Ectodermal cell (in vitro differentiated cells): ENCODE measurements at regions not wholly inside any gene's neighbourhood (a gene's known extent, or its start where the extent isn't known, plus 50 kb on each side); places are given as distances from the start of the nearest gene placed in this dataset.

Experiments
- H3K27ac ChIP-seq: 2 replicates; pipeline ENCODE4 v1.7.0; 2013; ENCODE audit warnings: mild to moderate bottlenecking, low read depth, low read length; ENCODE audit not compliant: insufficient read depth, poor library complexity, severe bottlenecking
- H3K27me3 ChIP-seq: 2 replicates; pipeline ENCODE4 v1.7.0; 2013; ENCODE audit warnings: mild to moderate bottlenecking, low read length; ENCODE audit not compliant: insufficient read depth, control insufficient read depth, poor library complexity, severe bottlenecking
- H3K36me3 ChIP-seq: one replicate; pipeline ENCODE4 v1.7.0; 2013; ENCODE audit warnings: low read length; ENCODE audit not compliant: control insufficient read depth, insufficient read depth
- H3K4me1 ChIP-seq: one replicate; pipeline ENCODE4 v1.7.0; 2013; ENCODE audit warnings: low read length; ENCODE audit not compliant: control insufficient read depth, insufficient read depth
- H3K4me3 ChIP-seq: 2 replicates; pipeline ENCODE4 v1.7.0; 2013; ENCODE audit warnings: low read depth, low read length, control low read depth; ENCODE audit not compliant: insufficient read depth
- H3K9me3 ChIP-seq: 2 replicates; pipeline ENCODE4 v1.7.0; 2013; ENCODE audit warnings: mild to moderate bottlenecking, low read length, moderate library complexity; ENCODE audit not compliant: control insufficient read depth
- WGBS, 2 experiments: methylation state at CpG; one replicate each; pipeline ENCODE4 v1.1.7; 2013; ENCODE audit warnings: missing lambda C conversion rate in 2 of 2; 5-methylcytosine and 5-hydroxymethylcytosine counted together

- no peaks in the 10 kb centered on the region for H3K4me1 ChIP-seq
- no peak overlapping the region for H3K27ac ChIP-seq
- no peak overlapping the region for H3K4me3 ChIP-seq
- H3K27me3 ChIP-seq, result no peaks in the 10 kb centered on the region
- H3K9me3 ChIP-seq, result peaks cover 3% of the 10 kb centered on the region
- H3K36me3 ChIP-seq, result no peaks in the 10 kb centered on the region
These were observed 417.4 kb upstream of the RIOK2 start for GRCh38 chr5:97600486-97600885.

GRCh38 chr5:97601651-97602050 lies 418.6 kb upstream of the RIOK2 start:
- Histone ChIP-seq H3K27me3 (no peaks in the 10 kb centered on the region), H3K27ac (no peak overlapping the region), H3K9me3 (peaks cover 3% of the 10 kb centered on the region), H3K4me1 (no peaks in the 10 kb centered on the region), H3K36me3 (no peaks in the 10 kb centered on the region), H3K4me3 (no peak overlapping the region)
- WGBS, 2 experiments, result 88 to 91% methylated on average over 3 of the region's 3 CpGs

GRCh38 chr5:97606531-97606930 lies 423.5 kb upstream of the RIOK2 start:
- H3K9me3 ChIP-seq, result no peaks in the 10 kb centered on the region
- no peak overlapping the region for H3K27ac ChIP-seq
- H3K27me3 ChIP-seq, result no peaks in the 10 kb centered on the region
- no peak overlapping the region for H3K4me3 ChIP-seq
- no peaks in the 10 kb centered on the region for H3K36me3 ChIP-seq
- H3K4me1 ChIP-seq, result no peaks in the 10 kb centered on the region

GRCh38 chr5:97608501-97608900 lies 425.5 kb upstream of the RIOK2 start:
- Histone ChIP-seq H3K36me3 (no peaks in the 10 kb centered on the region), H3K27me3 (no peaks in the 10 kb centered on the region), H3K4me3 (no peak overlapping the region), H3K4me1 (no peaks in the 10 kb centered on the region), H3K9me3 (no peaks in the 10 kb centered on the region), H3K27ac (no peak overlapping the region)
- WGBS, 2 experiments, result 95 to 97% methylated on average over 4 of the region's 4 CpGs

GRCh38 chr5:97618721-97619120 lies 435.7 kb upstream of the RIOK2 start:
- Histone ChIP-seq H3K4me3 (no peak overlapping the region), H3K27ac (no peak overlapping the region), H3K9me3 (no peaks in the 10 kb centered on the region), H3K4me1 (no peaks in the 10 kb centered on the region), H3K27me3 (no peaks in the 10 kb centered on the region), H3K36me3 (no peaks in the 10 kb centered on the region)
- WGBS, 2 experiments, result 82 to 100% methylated on average over 1 of the region's 1 CpG

GRCh38 chr5:97623441-97623840 lies 440.4 kb upstream of the RIOK2 start:
- Histone ChIP-seq H3K27ac (no peak overlapping the region), H3K4me3 (no peak overlapping the region), H3K36me3 (no peaks in the 10 kb centered on the region), H3K4me1 (peaks cover 15% of the 10 kb centered on the region), H3K9me3 (no peaks in the 10 kb centered on the region), H3K27me3 (no peaks in the 10 kb centered on the region)
- WGBS, 2 experiments, result 85 to 91% methylated on average over 3 of the region's 3 CpGs

GRCh38 chr5:97624886-97625285 lies 441.8 kb upstream of the RIOK2 start:
- no peak overlapping the region for H3K27ac ChIP-seq
- H3K9me3 ChIP-seq, result no peaks in the 10 kb centered on the region
- H3K36me3 ChIP-seq, result no peaks in the 10 kb centered on the region
- H3K4me3 ChIP-seq, result no peak overlapping the region
- H3K4me1 ChIP-seq, result peaks cover 17% of the 10 kb centered on the region
- no peaks in the 10 kb centered on the region for H3K27me3 ChIP-seq

GRCh38 chr5:97627272-97627671 lies 444.2 kb upstream of the RIOK2 start:
- Histone ChIP-seq H3K4me3 (no peak overlapping the region), H3K27ac (peak overlapping the region; percentile 47), H3K27me3 (no peaks in the 10 kb centered on the region), H3K36me3 (no peaks in the 10 kb centered on the region), H3K4me1 (peaks cover 17% of the 10 kb centered on the region), H3K9me3 (no peaks in the 10 kb centered on the region)
- 58 to 81% methylated on average over 2 to 3 of the region's 3 CpGs for WGBS, 2 experiments

- H3K27ac ChIP-seq, result no peak overlapping the region
- no peak overlapping the region for H3K4me3 ChIP-seq
- whole genome bisulfite sequencing, 2 experiments, result 26 to 39% methylated on average over 1 of the region's 1 CpG
- H3K4me1 ChIP-seq, result peaks cover 17% of the 10 kb centered on the region
- H3K9me3 ChIP-seq, result no peaks in the 10 kb centered on the region
- no peaks in the 10 kb centered on the region for H3K36me3 ChIP-seq
- no peaks in the 10 kb centered on the region for H3K27me3 ChIP-seq
These were observed 445.0 kb upstream of the RIOK2 start for GRCh38 chr5:97628031-97628430.

- 87 to 98% methylated on average over 3 of the region's 3 CpGs for WGBS, 2 experiments
- Histone ChIP-seq H3K27ac (peak overlapping the region; percentile 64), H3K27me3 (no peaks in the 10 kb centered on the region), H3K4me3 (no peak overlapping the region), H3K4me1 (peaks cover 17% of the 10 kb centered on the region), H3K36me3 (no peaks in the 10 kb centered on the region), H3K9me3 (no peaks in the 10 kb centered on the region)
These were observed 445.8 kb upstream of the RIOK2 start for GRCh38 chr5:97628807-97629206.

GRCh38 chr5:97629276-97629675 lies 446.2 kb upstream of the RIOK2 start:
- H3K9me3 ChIP-seq, result no peaks in the 10 kb centered on the region
- WGBS, 2 experiments, result 73 to 81% methylated on average over 4 of the region's 4 CpGs
- H3K4me1 ChIP-seq, result peaks cover 17% of the 10 kb centered on the region
- H3K27ac ChIP-seq, result peak overlapping the region; percentile 64
- H3K27me3 ChIP-seq, result no peaks in the 10 kb centered on the region
- H3K36me3 ChIP-seq, result no peaks in the 10 kb centered on the region
- H3K4me3 ChIP-seq, result no peak overlapping the region
